OCI-LY3 (cell line): ENCODE measurements at regions not wholly inside any gene's neighbourhood (a gene's known extent, or its start where the extent isn't known, plus 50 kb on each side); places are given as distances from the start of the nearest gene placed in this dataset.

ENCODE experiments used
- H2AFZ ChIP-seq: fragments of 200-600, 300-600 bp; shearing (Covaris generic); 2 replicates; pipeline ENCODE4 v1.6.0; 2014; ENCODE audit warnings: antibody characterized with exemption, low read depth, low read length
- H3K27ac ChIP-seq: fragments of 200-600, 300-600 bp; sonication (generic); 2 replicates; pipeline ENCODE4 v1.5.1; 2014; ENCODE audit warnings: mild to moderate bottlenecking, low read length, moderate library complexity, mixed read lengths
- H3K27me3 ChIP-seq: fragments of 200-600, 300-600 bp; sonication (generic); 2 replicates; pipeline ENCODE4 v1.6.1; 2014; ENCODE audit warnings: low read depth, low read length, mixed read lengths
- H3K36me3 ChIP-seq: fragments of 200-600, 300-600 bp; sonication (generic); replicated peaks from 2 replicates; pipeline ENCODE3; 2014; ENCODE audit warnings: low read depth, low read length, mixed read lengths
- H3K4me1 ChIP-seq: fragments of 300-600, 200-600 bp; sonication (generic); 2 replicates; pipeline ENCODE4 v1.6.1; 2014; ENCODE audit warnings: low read length, mixed read lengths
- H3K4me2 ChIP-seq: fragments of 200-600, 300-600 bp; sonication (generic); 2 replicates; pipeline ENCODE4 v1.6.1; 2014; ENCODE audit warnings: low read length, mixed read lengths
- H3K4me3 ChIP-seq: fragments of 300-600, 200-600 bp; sonication (generic); 2 replicates; pipeline ENCODE4 v1.5.1; 2014; ENCODE audit warnings: antibody characterized with exemption, mild to moderate bottlenecking, low read length, moderate library complexity
- H3K79me2 ChIP-seq: fragments of 300-600, 200-600 bp; shearing (Covaris generic); 2 replicates; pipeline ENCODE4 v1.6.1; 2014; ENCODE audit warnings: mild to moderate bottlenecking, low read length, mixed read lengths
- H3K9ac ChIP-seq: fragments of 300-600, 200-600 bp; shearing (Covaris generic); 2 replicates; pipeline ENCODE4 v1.6.0; 2014; ENCODE audit warnings: mild to moderate bottlenecking, low read length, moderate library complexity
- H3K9me3 ChIP-seq: fragments of 200-600, 300-600 bp; shearing (Covaris generic); 2 replicates; pipeline ENCODE4 v1.6.1; 2014; ENCODE audit warnings: low read length, mixed read lengths; ENCODE audit not compliant: insufficient read depth
- H4K20me1 ChIP-seq: fragments of 200-600, 300-600 bp; sonication (generic); 2 replicates; pipeline ENCODE4 v1.6.1; 2016; ENCODE audit warnings: low read length, mixed read lengths; ENCODE audit not compliant: insufficient read depth
- EZH2phosphoT487 ChIP-seq: fragments of 200-600 bp; shearing (Covaris generic); IDR thresholded peaks from 2 replicates; pipeline ENCODE4 v1.6.1; 2018; ENCODE audit warnings: antibody characterized with exemption, mixed run types, low read depth
- TF ChIP-seq, protein P1 (sequence below): fragments of 200-600, 300-600 bp; sonication (generic); IDR thresholded peaks from 2 replicates; pipeline ENCODE4 v1.5.1; 2014; ENCODE audit warnings: antibody characterized with exemption, low read length, low read depth

DNA sequence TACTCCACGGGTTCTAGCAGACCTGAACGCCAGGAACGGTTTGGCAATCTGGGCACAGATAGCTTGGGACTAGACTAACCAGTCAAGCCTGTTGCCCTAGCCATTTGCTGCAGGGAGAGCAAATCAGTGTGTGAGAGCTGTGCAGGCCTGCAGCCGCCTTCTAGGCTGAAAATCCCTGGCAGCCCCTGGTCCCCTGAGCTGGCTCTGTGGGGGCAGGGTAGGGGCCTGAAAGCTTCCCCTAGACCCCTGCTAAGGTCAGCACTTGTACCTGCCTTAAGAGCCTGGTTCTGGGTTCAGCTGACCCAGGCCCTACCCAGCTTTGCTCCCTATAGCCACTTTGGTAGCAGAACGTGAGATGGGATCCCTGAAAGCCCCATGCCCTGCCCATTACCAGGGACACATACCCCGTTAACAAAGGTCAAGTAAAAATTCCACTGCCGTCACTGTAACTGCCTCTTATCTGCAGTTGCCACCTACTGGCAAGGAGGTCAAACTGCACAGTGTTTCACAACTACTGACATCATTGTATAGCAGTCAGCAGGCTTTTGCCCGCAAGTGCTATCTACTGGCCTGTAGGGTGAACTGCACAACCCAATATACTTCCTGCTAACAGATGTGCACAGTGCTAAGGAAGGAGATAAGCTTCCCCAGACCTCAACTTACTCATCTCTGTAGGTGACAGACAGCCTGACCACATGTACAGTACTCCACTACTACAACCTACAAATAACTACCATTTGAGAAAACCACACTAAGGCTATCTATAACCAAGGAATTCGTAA, 95.1 kb upstream of the OLIG3 start:
- no peak overlapping the region for H3K27ac ChIP-seq
- peaks cover 3% of the 10 kb centered on the region for H3K36me3 ChIP-seq
- peak overlapping the region; percentile 70 for H3K4me3 ChIP-seq
- H3K9me3 ChIP-seq = peaks cover 7% of the 10 kb centered on the region; the same call in 1 of the 2 replicates
- H4K20me1 ChIP-seq = no peaks in the 10 kb centered on the region
- H3K4me1 ChIP-seq = peaks cover 10% of the 10 kb centered on the region; the same call in 1 of the 2 replicates
- H3K27me3 ChIP-seq = no peaks in the 10 kb centered on the region
- no peak for TF ChIP-seq EZH2phosphoT487
- TF ChIP-seq, protein P1, sequence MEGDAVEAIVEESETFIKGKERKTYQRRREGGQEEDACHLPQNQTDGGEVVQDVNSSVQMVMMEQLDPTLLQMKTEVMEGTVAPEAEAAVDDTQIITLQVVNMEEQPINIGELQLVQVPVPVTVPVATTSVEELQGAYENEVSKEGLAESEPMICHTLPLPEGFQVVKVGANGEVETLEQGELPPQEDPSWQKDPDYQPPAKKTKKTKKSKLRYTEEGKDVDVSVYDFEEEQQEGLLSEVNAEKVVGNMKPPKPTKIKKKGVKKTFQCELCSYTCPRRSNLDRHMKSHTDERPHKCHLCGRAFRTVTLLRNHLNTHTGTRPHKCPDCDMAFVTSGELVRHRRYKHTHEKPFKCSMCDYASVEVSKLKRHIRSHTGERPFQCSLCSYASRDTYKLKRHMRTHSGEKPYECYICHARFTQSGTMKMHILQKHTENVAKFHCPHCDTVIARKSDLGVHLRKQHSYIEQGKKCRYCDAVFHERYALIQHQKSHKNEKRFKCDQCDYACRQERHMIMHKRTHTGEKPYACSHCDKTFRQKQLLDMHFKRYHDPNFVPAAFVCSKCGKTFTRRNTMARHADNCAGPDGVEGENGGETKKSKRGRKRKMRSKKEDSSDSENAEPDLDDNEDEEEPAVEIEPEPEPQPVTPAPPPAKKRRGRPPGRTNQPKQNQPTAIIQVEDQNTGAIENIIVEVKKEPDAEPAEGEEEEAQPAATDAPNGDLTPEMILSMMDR = peak; percentile 70
- no peaks in the 10 kb centered on the region for H3K79me2 ChIP-seq
- peak overlapping the region; percentile 62 for H3K4me2 ChIP-seq
- H3K9ac ChIP-seq = peak overlapping the region; percentile 43; the same call in 1 of the 2 replicates
- H2AFZ ChIP-seq = peak overlapping the region; percentile 90

DNA sequence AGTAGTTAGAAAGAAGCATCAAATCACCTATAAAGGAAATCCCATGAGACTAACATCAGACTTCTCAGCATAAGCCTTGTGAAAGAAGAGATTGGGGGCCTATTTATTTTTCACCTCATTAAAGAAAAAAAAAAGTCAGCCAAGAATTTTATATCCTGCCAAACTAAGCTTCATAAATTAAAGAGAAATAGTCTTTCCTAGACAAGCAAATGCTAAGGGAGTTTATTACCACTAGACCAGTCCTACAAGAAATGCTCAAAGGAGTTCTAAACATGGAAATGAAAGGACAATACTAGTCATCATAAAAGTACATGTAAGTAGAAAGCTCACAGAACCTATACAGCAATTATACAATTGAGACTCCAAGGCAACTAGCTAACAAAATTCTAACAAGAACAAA, 96.5 kb upstream of the OLIG3 start:
- H2AFZ ChIP-seq = no peak overlapping the region
- H3K4me1 ChIP-seq = peaks cover 10% of the 10 kb centered on the region; the same call in 1 of the 2 replicates
- no peak overlapping the region for H3K4me3 ChIP-seq
- H3K4me2 ChIP-seq = no peak overlapping the region
- H3K27ac ChIP-seq = no peak overlapping the region
- TF ChIP-seq, protein P1 = no peak
- no peak for TF ChIP-seq EZH2phosphoT487
- H3K27me3 ChIP-seq = no peaks in the 10 kb centered on the region
- H3K9ac ChIP-seq = no peak overlapping the region
- no peaks in the 10 kb centered on the region for H4K20me1 ChIP-seq
- H3K79me2 ChIP-seq = no peaks in the 10 kb centered on the region
- peaks cover 3% of the 10 kb centered on the region for H3K36me3 ChIP-seq
- H3K9me3 ChIP-seq = peaks cover 7% of the 10 kb centered on the region; the same call in 1 of the 2 replicates

DNA sequence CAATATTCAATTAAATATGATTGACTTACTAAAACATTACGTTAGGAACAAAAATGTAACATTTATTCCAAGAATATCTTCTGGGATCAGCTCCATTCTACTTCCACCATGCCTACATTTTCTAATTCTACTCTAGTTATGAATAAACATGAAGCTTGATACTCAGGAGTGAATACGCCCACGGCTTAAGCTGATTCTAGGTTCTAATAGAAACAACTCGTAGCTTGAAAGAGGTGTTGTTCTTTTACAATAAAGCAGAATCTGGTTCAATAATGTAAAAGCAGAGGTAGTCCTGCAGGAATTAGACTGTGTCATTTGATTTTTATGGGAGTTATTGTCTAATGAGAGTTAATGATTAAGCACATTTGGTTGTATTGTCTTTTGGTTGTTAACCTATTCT, 107.3 kb upstream of the OLIG3 start:
- Histone ChIP-seq H4K20me1 (no peaks in the 10 kb centered on the region), H3K79me2 (no peaks in the 10 kb centered on the region), H3K9me3 (no peaks in the 10 kb centered on the region), H3K27me3 (peaks cover 9% of the 10 kb centered on the region; the same call in 1 of the 2 replicates), H3K27ac (no peak overlapping the region), H2AFZ (no peak overlapping the region), H3K4me2 (no peak overlapping the region), H3K4me1 (peaks cover 7% of the 10 kb centered on the region; the same call in 1 of the 2 replicates), H3K9ac (no peak overlapping the region), H3K4me3 (no peak overlapping the region), H3K36me3 (peaks cover 3% of the 10 kb centered on the region)
- TF ChIP-seq, protein P1 = no peak
- no peak for TF ChIP-seq EZH2phosphoT487

DNA sequence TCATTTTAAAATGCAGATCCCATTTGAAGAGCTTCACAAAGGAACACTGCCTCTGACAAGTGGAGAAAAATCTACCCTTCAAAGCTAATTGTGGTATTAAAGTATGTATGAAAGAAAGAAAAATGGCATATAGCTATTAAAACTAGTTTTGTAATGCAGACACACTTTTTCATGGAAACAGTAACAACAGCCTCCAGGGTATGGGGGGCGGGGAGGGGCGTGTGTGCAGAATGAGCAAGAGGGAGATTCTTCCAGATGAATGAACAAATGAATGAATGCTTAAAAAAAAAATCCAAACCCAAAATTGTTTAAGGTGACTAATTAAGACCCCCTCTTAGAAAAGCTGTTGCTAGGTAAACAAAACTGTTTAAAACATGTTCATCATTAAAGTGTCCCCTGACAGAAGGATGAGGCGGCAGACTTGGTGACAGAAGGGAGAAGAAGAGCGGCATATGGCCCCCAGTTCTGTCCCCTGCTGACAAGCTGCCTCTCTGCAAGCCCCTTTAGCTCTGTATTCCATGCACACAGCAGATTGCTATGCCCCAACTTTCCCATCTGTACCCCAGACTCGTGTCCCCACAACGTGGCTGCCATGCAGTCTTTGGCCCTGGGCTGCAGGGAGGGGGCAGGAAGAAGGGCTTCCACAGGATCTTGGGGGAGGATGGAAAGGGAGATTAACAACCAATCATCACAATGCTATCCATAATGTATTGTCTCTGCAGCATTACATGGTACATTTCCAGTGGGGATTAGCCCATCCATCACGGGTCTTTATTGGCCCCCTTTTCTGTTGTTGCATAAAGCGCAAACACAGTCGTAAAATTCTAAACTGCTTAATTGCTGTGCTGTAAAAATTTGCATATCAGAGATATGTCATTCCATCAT, 108.4 kb upstream of the OLIG3 start:
- TF ChIP-seq, protein P1 = no peak
- TF ChIP-seq EZH2phosphoT487 = no peak
- H3K27me3 ChIP-seq = peaks cover 9% of the 10 kb centered on the region; the same call in 1 of the 2 replicates
- no peak overlapping the region for H3K27ac ChIP-seq

More for the DNA sequence above, 108.4 kb upstream of the OLIG3 start:
- no peak overlapping the region for H3K4me2 ChIP-seq
- H2AFZ ChIP-seq = no peak overlapping the region
- H4K20me1 ChIP-seq = no peaks in the 10 kb centered on the region
- peaks cover 3% of the 10 kb centered on the region for H3K36me3 ChIP-seq
- H3K9ac ChIP-seq = no peak overlapping the region
- no peaks in the 10 kb centered on the region for H3K9me3 ChIP-seq
- H3K79me2 ChIP-seq = no peaks in the 10 kb centered on the region
- H3K4me1 ChIP-seq = peaks cover 7% of the 10 kb centered on the region; the same call in 1 of the 2 replicates
- H3K4me3 ChIP-seq = no peak overlapping the region
